GM23338 (cell line): ENCODE measurements at regions not wholly inside any gene's neighbourhood (a gene's known extent, or its start where the extent isn't known, plus 50 kb on each side); places are given as distances from the start of the nearest gene placed in this dataset.

Experiments
- CREB1 ChIP-seq: fragments of 250-450 bp; sonication (Bioruptor Pico); IDR thresholded peaks from 2 replicates; pipeline ENCODE4 v1.5.0; 2020; ENCODE audit warnings: low read depth, mild to moderate bottlenecking, moderate library complexity
- CTCF ChIP-seq, 2 experiments: fragments of 200-600 bp in 1 of 2; sonication (generic) in 1 of 2; conservative IDR thresholded peaks; 2 replicates each; pipeline versions ENCODE4 v1.5.1 to v1.6.1; 2016 to 2017; ENCODE audit warnings: antibody characterized with exemption in 2 of 2, low read depth in 2 of 2, mild to moderate bottlenecking in 2 of 2, moderate library complexity in 1 of 2
- EZH2 ChIP-seq: fragments of 200-600 bp; sonication (generic); IDR thresholded peaks from one replicate; pipeline ENCODE4 v1.8.0; 2017; ENCODE audit warnings: antibody characterized with exemption, mild to moderate bottlenecking, low read depth; ENCODE audit not compliant: unreplicated experiment
- EZH2phosphoT487 ChIP-seq: fragments of 200-600 bp; sonication (generic); IDR thresholded peaks from one replicate; pipeline ENCODE4 v1.8.1; 2018; ENCODE audit warnings: antibody characterized with exemption; ENCODE audit not compliant: unreplicated experiment
- JUNB ChIP-seq: IDR thresholded peaks from one replicate; pipeline ENCODE4 v1.6.1; 2016; ENCODE audit warnings: antibody characterized with exemption; ENCODE audit not compliant: unreplicated experiment
- NANOG ChIP-seq: IDR thresholded peaks from 2 replicates; pipeline ENCODE4 v1.6.1; 2016; ENCODE audit warnings: antibody characterized with exemption, borderline replicate concordance
- POLR2AphosphoS5 ChIP-seq: IDR thresholded peaks from 2 replicates; pipeline ENCODE4 v1.6.1; 2016; ENCODE audit warnings: antibody characterized with exemption, low read depth
- STAT1 ChIP-seq: IDR thresholded peaks from one replicate; pipeline ENCODE4 v1.6.1; 2016; ENCODE audit warnings: antibody characterized with exemption; ENCODE audit not compliant: unreplicated experiment
- ZNF114 ChIP-seq: fragments of 250-450 bp; sonication (Bioruptor Pico); IDR thresholded peaks from 2 replicates; pipeline ENCODE4 v1.5.0; 2020; ENCODE audit warnings: mild to moderate bottlenecking, moderate library complexity
- ZNF331 ChIP-seq: fragments of 250-450 bp; sonication (Bioruptor Pico); IDR thresholded peaks from 2 replicates; pipeline ENCODE4 v1.5.0; 2020; ENCODE audit warnings: low read depth, mild to moderate bottlenecking, moderate library complexity
- TF ChIP-seq, protein P1 (sequence below): IDR thresholded peaks from one replicate; pipeline ENCODE4 v1.6.1; 2018; ENCODE audit warnings: antibody characterized with exemption; ENCODE audit not compliant: unreplicated experiment
- TF ChIP-seq, protein P2 (sequence below): IDR thresholded peaks from 2 replicates; pipeline ENCODE4 v1.6.1; 2016; ENCODE audit warnings: antibody characterized with exemption
- TF ChIP-seq, protein P3 (sequence below): fragments of 250-450 bp; sonication (Bioruptor Pico); IDR thresholded peaks from 2 replicates; pipeline ENCODE4 v1.5.0; 2020; ENCODE audit warnings: mild to moderate bottlenecking, moderate library complexity

DNA sequence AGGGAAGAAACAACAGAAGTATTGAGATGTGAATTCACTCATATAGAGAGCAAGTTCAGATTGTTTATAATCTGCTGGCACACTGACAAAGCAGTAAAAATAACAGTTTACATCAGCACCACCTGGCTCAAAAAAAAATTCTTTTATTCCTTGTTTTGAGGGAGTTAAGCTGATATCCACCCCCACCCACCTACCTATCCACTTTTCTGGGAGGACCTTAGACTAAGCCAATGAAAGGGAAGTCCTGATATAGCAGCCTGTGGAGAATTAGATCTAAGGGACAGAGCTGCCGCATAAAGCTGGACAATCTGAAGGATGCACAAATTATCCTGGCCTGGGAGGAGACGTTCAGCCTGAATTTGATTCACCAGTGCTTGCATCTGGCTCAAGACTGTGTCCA is 264.5 kb downstream of the RCHY1 start:
- TF ChIP-seq CTCF (conservative IDR thresholded peaks at IDR 0.05; ENCODE audit: low read depth in 2 of 2) (no peak), EZH2 (no peak), NANOG (no peak), POLR2AphosphoS5 (no peak), EZH2phosphoT487 (no peak), ZNF114 (no peak), STAT1 (no peak), CREB1 (CRISPR knock-in tag) (no peak), JUNB (no peak), ZNF331 (CRISPR knock-in tag) (no peak)
- TF ChIP-seq, protein P1, sequence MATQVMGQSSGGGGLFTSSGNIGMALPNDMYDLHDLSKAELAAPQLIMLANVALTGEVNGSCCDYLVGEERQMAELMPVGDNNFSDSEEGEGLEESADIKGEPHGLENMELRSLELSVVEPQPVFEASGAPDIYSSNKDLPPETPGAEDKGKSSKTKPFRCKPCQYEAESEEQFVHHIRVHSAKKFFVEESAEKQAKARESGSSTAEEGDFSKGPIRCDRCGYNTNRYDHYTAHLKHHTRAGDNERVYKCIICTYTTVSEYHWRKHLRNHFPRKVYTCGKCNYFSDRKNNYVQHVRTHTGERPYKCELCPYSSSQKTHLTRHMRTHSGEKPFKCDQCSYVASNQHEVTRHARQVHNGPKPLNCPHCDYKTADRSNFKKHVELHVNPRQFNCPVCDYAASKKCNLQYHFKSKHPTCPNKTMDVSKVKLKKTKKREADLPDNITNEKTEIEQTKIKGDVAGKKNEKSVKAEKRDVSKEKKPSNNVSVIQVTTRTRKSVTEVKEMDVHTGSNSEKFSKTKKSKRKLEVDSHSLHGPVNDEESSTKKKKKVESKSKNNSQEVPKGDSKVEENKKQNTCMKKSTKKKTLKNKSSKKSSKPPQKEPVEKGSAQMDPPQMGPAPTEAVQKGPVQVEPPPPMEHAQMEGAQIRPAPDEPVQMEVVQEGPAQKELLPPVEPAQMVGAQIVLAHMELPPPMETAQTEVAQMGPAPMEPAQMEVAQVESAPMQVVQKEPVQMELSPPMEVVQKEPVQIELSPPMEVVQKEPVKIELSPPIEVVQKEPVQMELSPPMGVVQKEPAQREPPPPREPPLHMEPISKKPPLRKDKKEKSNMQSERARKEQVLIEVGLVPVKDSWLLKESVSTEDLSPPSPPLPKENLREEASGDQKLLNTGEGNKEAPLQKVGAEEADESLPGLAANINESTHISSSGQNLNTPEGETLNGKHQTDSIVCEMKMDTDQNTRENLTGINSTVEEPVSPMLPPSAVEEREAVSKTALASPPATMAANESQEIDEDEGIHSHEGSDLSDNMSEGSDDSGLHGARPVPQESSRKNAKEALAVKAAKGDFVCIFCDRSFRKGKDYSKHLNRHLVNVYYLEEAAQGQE, result no peak
- TF ChIP-seq, protein P2, sequence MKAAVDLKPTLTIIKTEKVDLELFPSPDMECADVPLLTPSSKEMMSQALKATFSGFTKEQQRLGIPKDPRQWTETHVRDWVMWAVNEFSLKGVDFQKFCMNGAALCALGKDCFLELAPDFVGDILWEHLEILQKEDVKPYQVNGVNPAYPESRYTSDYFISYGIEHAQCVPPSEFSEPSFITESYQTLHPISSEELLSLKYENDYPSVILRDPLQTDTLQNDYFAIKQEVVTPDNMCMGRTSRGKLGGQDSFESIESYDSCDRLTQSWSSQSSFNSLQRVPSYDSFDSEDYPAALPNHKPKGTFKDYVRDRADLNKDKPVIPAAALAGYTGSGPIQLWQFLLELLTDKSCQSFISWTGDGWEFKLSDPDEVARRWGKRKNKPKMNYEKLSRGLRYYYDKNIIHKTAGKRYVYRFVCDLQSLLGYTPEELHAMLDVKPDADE, result no peak
- TF ChIP-seq, protein P3, sequence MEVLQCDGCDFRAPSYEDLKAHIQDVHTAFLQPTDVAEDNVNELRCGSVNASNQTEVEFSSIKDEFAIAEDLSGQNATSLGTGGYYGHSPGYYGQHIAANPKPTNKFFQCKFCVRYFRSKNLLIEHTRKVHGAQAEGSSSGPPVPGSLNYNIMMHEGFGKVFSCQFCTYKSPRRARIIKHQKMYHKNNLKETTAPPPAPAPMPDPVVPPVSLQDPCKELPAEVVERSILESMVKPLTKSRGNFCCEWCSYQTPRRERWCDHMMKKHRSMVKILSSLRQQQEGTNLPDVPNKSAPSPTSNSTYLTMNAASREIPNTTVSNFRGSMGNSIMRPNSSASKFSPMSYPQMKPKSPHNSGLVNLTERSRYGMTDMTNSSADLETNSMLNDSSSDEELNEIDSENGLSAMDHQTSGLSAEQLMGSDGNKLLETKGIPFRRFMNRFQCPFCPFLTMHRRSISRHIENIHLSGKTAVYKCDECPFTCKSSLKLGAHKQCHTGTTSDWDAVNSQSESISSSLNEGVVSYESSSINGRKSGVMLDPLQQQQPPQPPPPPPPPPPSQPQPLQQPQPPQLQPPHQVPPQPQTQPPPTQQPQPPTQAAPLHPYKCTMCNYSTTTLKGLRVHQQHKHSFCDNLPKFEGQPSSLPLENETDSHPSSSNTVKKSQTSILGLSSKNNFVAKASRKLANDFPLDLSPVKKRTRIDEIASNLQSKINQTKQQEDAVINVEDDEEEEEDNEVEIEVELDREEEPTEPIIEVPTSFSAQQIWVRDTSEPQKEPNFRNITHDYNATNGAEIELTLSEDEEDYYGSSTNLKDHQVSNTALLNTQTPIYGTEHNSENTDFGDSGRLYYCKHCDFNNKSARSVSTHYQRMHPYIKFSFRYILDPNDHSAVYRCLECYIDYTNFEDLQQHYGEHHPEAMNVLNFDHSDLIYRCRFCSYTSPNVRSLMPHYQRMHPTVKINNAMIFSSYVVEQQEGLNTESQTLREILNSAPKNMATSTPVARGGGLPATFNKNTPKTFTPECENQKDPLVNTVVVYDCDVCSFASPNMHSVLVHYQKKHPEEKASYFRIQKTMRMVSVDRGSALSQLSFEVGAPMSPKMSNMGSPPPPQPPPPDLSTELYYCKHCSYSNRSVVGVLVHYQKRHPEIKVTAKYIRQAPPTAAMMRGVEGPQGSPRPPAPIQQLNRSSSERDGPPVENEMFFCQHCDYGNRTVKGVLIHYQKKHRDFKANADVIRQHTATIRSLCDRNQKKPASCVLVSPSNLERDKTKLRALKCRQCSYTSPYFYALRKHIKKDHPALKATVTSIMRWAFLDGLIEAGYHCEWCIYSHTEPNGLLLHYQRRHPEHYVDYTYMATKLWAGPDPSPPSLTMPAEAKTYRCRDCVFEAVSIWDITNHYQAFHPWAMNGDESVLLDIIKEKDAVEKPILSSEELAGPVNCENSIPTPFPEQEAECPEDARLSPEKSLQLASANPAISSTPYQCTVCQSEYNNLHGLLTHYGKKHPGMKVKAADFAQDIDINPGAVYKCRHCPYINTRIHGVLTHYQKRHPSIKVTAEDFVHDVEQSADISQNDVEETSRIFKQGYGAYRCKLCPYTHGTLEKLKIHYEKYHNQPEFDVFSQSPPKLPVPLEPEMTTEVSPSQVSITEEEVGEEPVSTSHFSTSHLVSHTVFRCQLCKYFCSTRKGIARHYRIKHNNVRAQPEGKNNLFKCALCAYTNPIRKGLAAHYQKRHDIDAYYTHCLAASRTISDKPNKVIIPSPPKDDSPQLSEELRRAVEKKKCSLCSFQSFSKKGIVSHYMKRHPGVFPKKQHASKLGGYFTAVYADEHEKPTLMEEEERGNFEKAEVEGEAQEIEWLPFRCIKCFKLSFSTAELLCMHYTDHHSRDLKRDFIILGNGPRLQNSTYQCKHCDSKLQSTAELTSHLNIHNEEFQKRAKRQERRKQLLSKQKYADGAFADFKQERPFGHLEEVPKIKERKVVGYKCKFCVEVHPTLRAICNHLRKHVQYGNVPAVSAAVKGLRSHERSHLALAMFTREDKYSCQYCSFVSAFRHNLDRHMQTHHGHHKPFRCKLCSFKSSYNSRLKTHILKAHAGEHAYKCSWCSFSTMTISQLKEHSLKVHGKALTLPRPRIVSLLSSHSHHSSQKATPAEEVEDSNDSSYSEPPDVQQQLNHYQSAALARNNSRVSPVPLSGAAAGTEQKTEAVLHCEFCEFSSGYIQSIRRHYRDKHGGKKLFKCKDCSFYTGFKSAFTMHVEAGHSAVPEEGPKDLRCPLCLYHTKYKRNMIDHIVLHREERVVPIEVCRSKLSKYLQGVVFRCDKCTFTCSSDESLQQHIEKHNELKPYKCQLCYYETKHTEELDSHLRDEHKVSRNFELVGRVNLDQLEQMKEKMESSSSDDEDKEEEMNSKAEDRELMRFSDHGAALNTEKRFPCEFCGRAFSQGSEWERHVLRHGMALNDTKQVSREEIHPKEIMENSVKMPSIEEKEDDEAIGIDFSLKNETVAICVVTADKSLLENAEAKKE (CRISPR knock-in tag), result no peak
